ENCODE measurements at regions not wholly inside any gene's neighbourhood (a gene's known extent, or its start where the extent isn't known, plus 50 kb on each side); places are given as distances from the start of the nearest gene placed in this dataset.

DNA sequence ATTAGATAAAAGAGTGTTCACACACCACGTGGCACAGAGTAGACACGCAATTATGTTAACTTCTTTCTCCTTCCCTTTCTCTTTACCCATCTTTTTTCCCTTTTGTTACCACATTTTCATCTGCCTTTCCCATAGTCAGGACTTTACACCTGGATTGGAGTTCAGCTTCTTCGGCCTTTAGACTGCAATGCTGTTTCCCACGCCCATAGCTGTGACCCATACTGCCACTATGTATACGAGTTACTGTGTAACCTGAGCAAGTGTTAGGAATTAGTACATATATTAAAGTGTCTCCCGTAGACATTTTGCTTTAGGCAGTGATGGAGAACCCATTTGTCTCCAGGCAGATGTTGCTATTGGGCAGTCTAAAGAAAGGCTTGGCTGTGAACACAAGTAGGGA, 143.6 kb upstream of the SLC28A3 start (continued):
- TF ChIP-seq, protein P1, sequence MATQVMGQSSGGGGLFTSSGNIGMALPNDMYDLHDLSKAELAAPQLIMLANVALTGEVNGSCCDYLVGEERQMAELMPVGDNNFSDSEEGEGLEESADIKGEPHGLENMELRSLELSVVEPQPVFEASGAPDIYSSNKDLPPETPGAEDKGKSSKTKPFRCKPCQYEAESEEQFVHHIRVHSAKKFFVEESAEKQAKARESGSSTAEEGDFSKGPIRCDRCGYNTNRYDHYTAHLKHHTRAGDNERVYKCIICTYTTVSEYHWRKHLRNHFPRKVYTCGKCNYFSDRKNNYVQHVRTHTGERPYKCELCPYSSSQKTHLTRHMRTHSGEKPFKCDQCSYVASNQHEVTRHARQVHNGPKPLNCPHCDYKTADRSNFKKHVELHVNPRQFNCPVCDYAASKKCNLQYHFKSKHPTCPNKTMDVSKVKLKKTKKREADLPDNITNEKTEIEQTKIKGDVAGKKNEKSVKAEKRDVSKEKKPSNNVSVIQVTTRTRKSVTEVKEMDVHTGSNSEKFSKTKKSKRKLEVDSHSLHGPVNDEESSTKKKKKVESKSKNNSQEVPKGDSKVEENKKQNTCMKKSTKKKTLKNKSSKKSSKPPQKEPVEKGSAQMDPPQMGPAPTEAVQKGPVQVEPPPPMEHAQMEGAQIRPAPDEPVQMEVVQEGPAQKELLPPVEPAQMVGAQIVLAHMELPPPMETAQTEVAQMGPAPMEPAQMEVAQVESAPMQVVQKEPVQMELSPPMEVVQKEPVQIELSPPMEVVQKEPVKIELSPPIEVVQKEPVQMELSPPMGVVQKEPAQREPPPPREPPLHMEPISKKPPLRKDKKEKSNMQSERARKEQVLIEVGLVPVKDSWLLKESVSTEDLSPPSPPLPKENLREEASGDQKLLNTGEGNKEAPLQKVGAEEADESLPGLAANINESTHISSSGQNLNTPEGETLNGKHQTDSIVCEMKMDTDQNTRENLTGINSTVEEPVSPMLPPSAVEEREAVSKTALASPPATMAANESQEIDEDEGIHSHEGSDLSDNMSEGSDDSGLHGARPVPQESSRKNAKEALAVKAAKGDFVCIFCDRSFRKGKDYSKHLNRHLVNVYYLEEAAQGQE (IDR thresholded peaks at IDR 0.05; ENCODE audit: low read depth): no peak
- no peak for TF ChIP-seq SP1 (IDR thresholded peaks at IDR 0.05; ENCODE audit: low read depth)
- TF ChIP-seq, protein P2, sequence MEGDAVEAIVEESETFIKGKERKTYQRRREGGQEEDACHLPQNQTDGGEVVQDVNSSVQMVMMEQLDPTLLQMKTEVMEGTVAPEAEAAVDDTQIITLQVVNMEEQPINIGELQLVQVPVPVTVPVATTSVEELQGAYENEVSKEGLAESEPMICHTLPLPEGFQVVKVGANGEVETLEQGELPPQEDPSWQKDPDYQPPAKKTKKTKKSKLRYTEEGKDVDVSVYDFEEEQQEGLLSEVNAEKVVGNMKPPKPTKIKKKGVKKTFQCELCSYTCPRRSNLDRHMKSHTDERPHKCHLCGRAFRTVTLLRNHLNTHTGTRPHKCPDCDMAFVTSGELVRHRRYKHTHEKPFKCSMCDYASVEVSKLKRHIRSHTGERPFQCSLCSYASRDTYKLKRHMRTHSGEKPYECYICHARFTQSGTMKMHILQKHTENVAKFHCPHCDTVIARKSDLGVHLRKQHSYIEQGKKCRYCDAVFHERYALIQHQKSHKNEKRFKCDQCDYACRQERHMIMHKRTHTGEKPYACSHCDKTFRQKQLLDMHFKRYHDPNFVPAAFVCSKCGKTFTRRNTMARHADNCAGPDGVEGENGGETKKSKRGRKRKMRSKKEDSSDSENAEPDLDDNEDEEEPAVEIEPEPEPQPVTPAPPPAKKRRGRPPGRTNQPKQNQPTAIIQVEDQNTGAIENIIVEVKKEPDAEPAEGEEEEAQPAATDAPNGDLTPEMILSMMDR (IDR thresholded peaks at IDR 0.05 in 2 of 3, conservative IDR thresholded peaks at IDR 0.05 in 1 of 3; ENCODE audit: borderline replicate concordance in 1 of 3, insufficient read depth in 1 of 3, low read depth in 2 of 3, low read length in 2 of 3): no peak
- no peak for TF ChIP-seq EGR1 (IDR thresholded peaks at IDR 0.05; ENCODE audit: low read depth)
- no peak for TF ChIP-seq POLR2A (IDR thresholded peaks at IDR 0.05; ENCODE audit: borderline replicate concordance, extremely low read depth, insufficient read depth, insufficient read length)

DNA sequence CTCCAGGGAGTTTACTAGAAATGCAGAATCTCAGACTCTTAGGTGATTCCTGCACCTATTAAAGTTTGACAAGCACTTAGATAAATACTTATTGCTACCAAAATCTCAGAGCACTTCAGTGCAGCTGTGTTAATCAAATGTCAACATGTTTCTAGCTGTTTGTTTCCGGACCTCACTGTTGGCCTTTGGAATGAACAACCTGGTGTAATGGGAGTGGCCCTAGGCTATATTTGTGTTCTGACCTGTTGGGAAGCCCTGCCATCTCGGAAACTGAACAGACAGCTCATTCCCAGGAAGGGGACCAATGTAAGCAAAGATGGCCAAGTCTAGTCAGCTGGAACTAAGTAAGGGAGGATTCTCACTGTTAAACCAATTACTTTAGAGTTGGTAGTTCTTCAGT, 145.0 kb upstream of the SLC28A3 start:
- no peaks in the 10 kb centered on the region for H3K36me3 ChIP-seq (ENCODE audit: control insufficient read depth in 1 of 2, insufficient read depth in 2 of 2, low read length in 2 of 2)
- no peak for ATAC-seq
- no peak overlapping the region for H2AFZ ChIP-seq (ENCODE audit: low read depth, low read length, poor library complexity, severe bottlenecking)
- no peak overlapping the region for H3K4me3 ChIP-seq (replicated peaks in 1 of 2; ENCODE audit: low read depth in 1 of 2, low read length in 2 of 2)
- no peak overlapping the region for H3K27ac ChIP-seq (ENCODE audit: low read depth, low read length)
- ChIA-PET CTCF (no interaction called here), POLR2A (no interaction called here), RAD21 (ENCODE audit: low non-redundant PET in 1 of 2, low total read pairs in 2 of 2, uncharacterized antibody in 2 of 2, unreplicated experiment in 2 of 2) (no interaction called here)
- no peak overlapping the region for H3K9ac ChIP-seq (ENCODE audit: low read length)
- H3K27me3 ChIP-seq (ENCODE audit: insufficient read depth, low read length): no peaks in the 10 kb centered on the region; the same call in 1 of the 2 replicates
- no TSS peak for BruUV-seq (replicated peaks)
- no peaks in the 10 kb centered on the region for H3K9me2 ChIP-seq (ENCODE audit: insufficient read depth)
- intact Hi-C loops (cut with micrococcal nuclease): no loop called here
- no peaks in the 10 kb centered on the region for H4K20me1 ChIP-seq (ENCODE audit: insufficient read depth)
- no peaks in the 10 kb centered on the region for H3K9me3 ChIP-seq (ENCODE audit: control insufficient read depth in 1 of 2, insufficient read depth in 1 of 2, low read depth in 1 of 2, low read length in 2 of 2)
- H3K79me2 ChIP-seq (ENCODE audit: insufficient read depth, low read length): no peaks in the 10 kb centered on the region
- H3K4me1 ChIP-seq (ENCODE audit: control insufficient read depth in 1 of 2, insufficient read depth in 2 of 2, low read length in 2 of 2): no peaks in the 10 kb centered on the region
- DNase-seq (ENCODE audit: low read depth, low spot score): no peak
- TF ChIP-seq ELF1 (IDR thresholded peaks at IDR 0.05; ENCODE audit: borderline replicate concordance, low read depth) (no peak), CBX3 (IDR thresholded peaks at IDR 0.05; ENCODE audit: low read depth) (no peak), EZH2 (IDR thresholded peaks at IDR 0.05) (no peak), SP1 (IDR thresholded peaks at IDR 0.05; ENCODE audit: low read depth) (no peak), JUND (IDR thresholded peaks at IDR 0.05) (no peak), POLR2A (IDR thresholded peaks at IDR 0.05; ENCODE audit: borderline replicate concordance, extremely low read depth, insufficient read depth, insufficient read length) (no peak), YY1 (IDR thresholded peaks at IDR 0.05; ENCODE audit: extremely low read depth, insufficient replicate concordance, low read depth, low read length) (no peak), FOSL1 (IDR thresholded peaks at IDR 0.05; ENCODE audit: low read depth) (no peak)
- H3K4me2 ChIP-seq (ENCODE audit: low read length): no peak overlapping the region

All from HCT116 (cell line).